ENCODE measurements at regions not wholly inside any gene's neighbourhood (a gene's known extent, or its start where the extent isn't known, plus 50 kb on each side); places are given as distances from the start of the nearest gene placed in this dataset.

GRCh38 chr4:112093636-112094202 lies 51.5 kb upstream of the FAM241A start:
- no peak for TF ChIP-seq POLR2A (IDR thresholded peaks at IDR 0.05; ENCODE audit: low read length)
- TF ChIP-seq GATA1 (IDR thresholded peaks at IDR 0.05; ENCODE audit: low read depth, low read length), result no peak
